Sigmoid colon (tissue), 6 donors: ENCODE measurements at regions not wholly inside any gene's neighbourhood (a gene's known extent, or its start where the extent isn't known, plus 50 kb on each side); places are given as distances from the start of the nearest gene placed in this dataset.
A peak's percentile ranks its signal among the peaks of the same experiment; 100 is the strongest.

ENCODE experiments used
- DNase-seq: peaks from one replicate; pipeline ENCODE4 v3.0.0-alpha.2; 2019
- H3K27ac ChIP-seq, 4 donors: fragments of 200-600 bp; sonication (generic); one replicate each; pipeline ENCODE4 v1.5.1; 2016 to 2019; ENCODE audit warnings: mild to moderate bottlenecking in 1 of 4
- H3K27me3 ChIP-seq, 3 donors: fragments of 200-600 bp; sonication (generic); one replicate each; pipeline ENCODE4 v1.5.1; 2019; ENCODE audit warnings: mild to moderate bottlenecking in 1 of 3
- H3K36me3 ChIP-seq, 4 donors: fragments of 200-600 bp; sonication (generic); one replicate each; pipeline ENCODE4 v1.5.1; 2016 to 2019
- H3K4me1 ChIP-seq, 4 donors: fragments of 200-600 bp; sonication (generic); one replicate each; pipeline ENCODE4 v1.5.1; 2017 to 2019
- H3K4me3 ChIP-seq, 4 donors: fragments of 200-600 bp; sonication (generic); one replicate each; pipeline ENCODE4 v1.5.1; 2017 to 2019; ENCODE audit warnings: mild to moderate bottlenecking in 2 of 4, moderate library complexity in 1 of 4
- H3K9me3 ChIP-seq, 4 donors: fragments of 200-600 bp in 3 of 4; sonication (generic) in 3 of 4; one replicate each; pipeline versions ENCODE4 v1.5.1 to v1.6.1; 2013 to 2019
- EP300 ChIP-seq, 4 donors: sonication (generic); formaldehyde crosslinking; IDR thresholded peaks; one replicate each; pipeline ENCODE4 v1.6.1; 2017; ENCODE audit warnings: antibody characterized with exemption in 4 of 4
- POLR2A ChIP-seq, 2 donors: fragments of 450-650 bp; IDR thresholded peaks; one replicate each; pipeline ENCODE4 v1.6.1; 2016; ENCODE audit warnings: antibody characterized with exemption in 2 of 2, mild to moderate bottlenecking in 2 of 2, moderate library complexity in 2 of 2
- POLR2AphosphoS5 ChIP-seq, 4 donors: sonication (generic); formaldehyde crosslinking; IDR thresholded peaks; one replicate each; pipeline ENCODE4 v1.6.1; 2017; ENCODE audit warnings: antibody characterized with exemption in 4 of 4
- WGBS, 2 donors: extraction: QIAGEN DNeasy Blood & Tissue Kit; methylation state at CpG; one replicate each; pipeline ENCODE4 v1.1.7; 2013; 5-methylcytosine and 5-hydroxymethylcytosine counted together
- intact Hi-C: fragments of 100-400 bp; cut with DNase I; formaldehyde crosslinking; loops from one replicate; pipeline ENCODE4 v1.15.1; 2023
- TF ChIP-seq, protein P1 (sequence below), 4 experiments: fragments of 450-650 bp in 3 of 4; fragments of 200-600 bp in 1 of 4; IDR thresholded peaks; one replicate each; pipeline ENCODE4 v1.5.1; 2016 to 2019; ENCODE audit warnings: antibody characterized with exemption in 4 of 4, mild to moderate bottlenecking in 3 of 4, moderate library complexity in 2 of 4
- donor health status: healthy with polysubstance abuse.
- donor health status: healthy.

DNA sequence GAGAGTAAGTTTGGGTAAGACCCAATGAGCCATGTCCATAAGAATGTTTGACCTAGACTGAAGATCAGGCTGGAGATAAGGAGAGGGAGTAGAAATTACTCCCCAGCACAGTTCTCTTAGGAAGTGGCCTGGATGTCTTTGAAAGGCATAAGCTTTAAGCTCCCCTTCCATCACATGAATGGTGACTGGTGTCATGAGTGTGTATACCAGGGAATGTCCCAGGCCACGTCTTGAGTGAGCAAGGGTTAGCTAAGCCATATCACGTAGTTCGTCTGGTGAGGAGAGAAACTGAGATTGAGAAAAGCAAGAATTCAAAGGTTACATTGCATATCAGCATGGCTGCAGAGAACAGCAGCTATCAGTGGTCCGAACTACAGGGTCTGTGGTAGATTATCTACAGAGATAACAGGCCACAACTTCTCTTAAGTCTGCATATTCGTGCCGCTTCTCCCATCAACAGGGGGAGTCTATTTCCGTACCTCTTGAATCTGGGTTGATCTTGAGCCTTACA lies 60.1 kb upstream of the BMP2 start:
- H3K4me3 ChIP-seq, result no peak overlapping the region
- H3K9me3 ChIP-seq, result no peaks in the 10 kb centered on the region
- H3K36me3 ChIP-seq, result no peaks in the 10 kb centered on the region
- no peaks in the 10 kb centered on the region for H3K27me3 ChIP-seq
- H3K27ac ChIP-seq, result no peak overlapping the region
- WGBS, 2 donors, result 53 to 73% methylated on average over 7 of the region's 7 CpGs
- no peaks in the 10 kb centered on the region for H3K4me1 ChIP-seq
- DNase-seq, result no peak
- intact Hi-C loops, result no loop called here
- TF ChIP-seq, protein P1, sequence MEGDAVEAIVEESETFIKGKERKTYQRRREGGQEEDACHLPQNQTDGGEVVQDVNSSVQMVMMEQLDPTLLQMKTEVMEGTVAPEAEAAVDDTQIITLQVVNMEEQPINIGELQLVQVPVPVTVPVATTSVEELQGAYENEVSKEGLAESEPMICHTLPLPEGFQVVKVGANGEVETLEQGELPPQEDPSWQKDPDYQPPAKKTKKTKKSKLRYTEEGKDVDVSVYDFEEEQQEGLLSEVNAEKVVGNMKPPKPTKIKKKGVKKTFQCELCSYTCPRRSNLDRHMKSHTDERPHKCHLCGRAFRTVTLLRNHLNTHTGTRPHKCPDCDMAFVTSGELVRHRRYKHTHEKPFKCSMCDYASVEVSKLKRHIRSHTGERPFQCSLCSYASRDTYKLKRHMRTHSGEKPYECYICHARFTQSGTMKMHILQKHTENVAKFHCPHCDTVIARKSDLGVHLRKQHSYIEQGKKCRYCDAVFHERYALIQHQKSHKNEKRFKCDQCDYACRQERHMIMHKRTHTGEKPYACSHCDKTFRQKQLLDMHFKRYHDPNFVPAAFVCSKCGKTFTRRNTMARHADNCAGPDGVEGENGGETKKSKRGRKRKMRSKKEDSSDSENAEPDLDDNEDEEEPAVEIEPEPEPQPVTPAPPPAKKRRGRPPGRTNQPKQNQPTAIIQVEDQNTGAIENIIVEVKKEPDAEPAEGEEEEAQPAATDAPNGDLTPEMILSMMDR (IDR thresholded peaks at IDR 0.05), result no peak
- TF ChIP-seq EP300 (IDR thresholded peaks at IDR 0.05) (no peak), POLR2A (IDR thresholded peaks at IDR 0.05) (no peak), POLR2AphosphoS5 (IDR thresholded peaks at IDR 0.05) (no peak)

DNA sequence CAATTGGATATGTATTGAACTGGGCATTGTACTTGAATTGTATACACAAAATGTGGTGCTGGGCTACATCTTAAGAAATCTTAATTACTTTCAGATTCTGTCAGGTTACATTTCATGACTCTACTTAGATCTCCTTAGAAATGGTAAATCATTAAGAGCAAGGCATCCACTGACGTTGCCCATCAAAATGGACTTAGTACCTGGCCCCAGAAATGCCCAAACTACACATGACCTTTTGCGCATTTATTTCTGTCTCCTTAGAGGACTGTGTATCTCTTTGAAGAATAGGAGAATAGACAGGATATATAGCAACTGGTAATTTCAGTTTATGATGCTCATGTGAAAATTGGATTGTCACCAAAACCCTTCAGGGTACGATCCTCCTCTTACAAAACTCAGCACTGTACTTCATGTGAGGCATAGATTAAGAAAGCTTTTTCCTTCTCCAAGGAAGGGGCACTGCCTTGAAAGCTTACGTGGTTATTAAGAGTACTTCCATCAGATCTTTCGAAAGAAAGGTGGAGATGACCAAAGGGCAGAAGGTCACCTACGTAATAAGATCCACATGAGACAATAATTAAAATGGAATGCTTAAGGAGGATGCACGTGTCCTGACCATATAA lies 61.4 kb upstream of the BMP2 start:
- H3K9me3 ChIP-seq, result no peaks in the 10 kb centered on the region
- 74 to 86% methylated on average over 7 of the region's 7 CpGs for WGBS, 2 donors
- intact Hi-C loops, result no loop called here
- no peaks in the 10 kb centered on the region for H3K27me3 ChIP-seq
- DNase-seq, result no peak
- no peak overlapping the region for H3K4me3 ChIP-seq
- H3K4me1 ChIP-seq, result no peaks in the 10 kb centered on the region
- TF ChIP-seq, protein P1 (IDR thresholded peaks at IDR 0.05), result no peak
- H3K36me3 ChIP-seq, result no peaks in the 10 kb centered on the region
- H3K27ac ChIP-seq, result no peak overlapping the region

DNA sequence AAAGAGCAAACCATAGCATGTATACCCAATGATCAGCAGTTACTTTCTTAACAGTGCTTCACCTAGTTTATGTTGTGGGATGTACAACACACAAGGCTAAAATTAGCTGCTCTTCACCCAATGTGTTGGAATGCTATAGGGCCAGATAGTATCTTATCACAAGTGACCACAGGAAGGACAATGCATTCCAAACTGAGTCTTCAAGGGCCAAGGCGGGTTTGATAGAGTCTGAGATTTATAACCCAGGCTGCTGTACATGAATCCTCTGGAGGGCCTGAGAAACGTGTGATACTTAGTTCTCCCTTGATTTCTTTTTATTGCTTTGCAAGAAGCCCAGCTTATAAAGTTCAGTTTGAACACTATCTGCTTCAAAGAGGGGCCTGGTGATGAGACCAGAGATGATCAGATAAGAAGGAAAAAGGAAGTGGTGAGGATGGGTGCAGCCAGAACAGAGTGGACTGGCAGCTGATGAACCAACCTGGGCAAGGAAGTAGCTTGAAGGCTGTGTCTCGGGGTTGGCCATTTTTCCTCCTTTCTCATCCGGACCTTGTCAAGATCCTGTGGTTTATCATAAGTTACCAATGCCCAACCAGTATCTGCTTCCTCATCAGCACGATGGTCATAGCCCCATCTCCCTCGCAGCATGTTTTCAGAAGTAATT lies 62.2 kb upstream of the BMP2 start:
- intact Hi-C loops, result no loop called here
- Histone ChIP-seq H3K27me3 (no peaks in the 10 kb centered on the region), H3K27ac (peak overlapping the region in 2 of 4 donors; percentile 4 to 9), H3K9me3 (no peaks in the 10 kb centered on the region), H3K4me3 (no peak overlapping the region), H3K36me3 (no peaks in the 10 kb centered on the region), H3K4me1 (no peaks in the 10 kb centered on the region)
- DNase-seq, result no peak
- TF ChIP-seq POLR2AphosphoS5 (IDR thresholded peaks at IDR 0.05) (no peak), EP300 (IDR thresholded peaks at IDR 0.05) (no peak), POLR2A (IDR thresholded peaks at IDR 0.05) (no peak)
- TF ChIP-seq, protein P1 (IDR thresholded peaks at IDR 0.05), result no peak
- WGBS, 2 donors, result 64 to 76% methylated on average over 6 of the region's 6 CpGs

DNA sequence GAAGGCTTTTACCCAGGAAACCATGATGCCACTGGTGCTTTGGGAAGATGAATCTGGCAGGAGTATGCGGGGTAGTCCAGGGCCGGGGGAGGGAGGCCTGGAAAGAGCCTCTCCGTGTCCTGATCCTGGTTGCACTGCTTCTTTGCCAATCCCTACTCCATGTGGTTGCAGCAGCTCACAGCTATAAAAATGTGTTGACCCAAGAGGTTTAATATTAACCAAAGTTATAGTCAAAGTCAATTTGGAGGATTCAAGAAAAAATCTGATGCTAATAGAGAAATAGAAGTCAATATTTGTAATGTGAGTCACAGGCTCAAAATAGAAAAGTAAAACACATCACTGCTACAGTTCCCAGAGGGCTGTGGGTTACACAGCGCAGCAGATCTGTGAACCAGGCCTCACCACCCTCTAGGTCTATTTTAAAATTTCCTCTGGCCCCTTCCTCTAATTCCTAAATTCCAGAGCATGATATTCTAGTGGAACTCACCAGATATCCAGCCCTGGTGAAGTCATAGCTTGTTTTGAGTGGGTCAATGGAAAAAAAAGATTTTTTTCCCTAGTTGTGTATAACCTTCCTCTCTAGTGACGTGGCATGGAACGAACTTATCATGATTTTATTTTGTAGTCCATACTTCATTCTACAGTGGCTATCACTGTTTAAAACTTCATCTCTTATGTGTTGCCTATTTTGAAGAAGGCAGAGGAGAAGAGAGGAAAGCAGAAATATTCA lies 63.2 kb upstream of the BMP2 start:
- no peaks in the 10 kb centered on the region for H3K4me1 ChIP-seq
- intact Hi-C loops, result no loop called here
- 20 to 55% methylated on average over 6 of the region's 6 CpGs for WGBS, 2 donors

More for the DNA sequence above, 63.2 kb upstream of the BMP2 start:
- H3K9me3 ChIP-seq, result no peaks in the 10 kb centered on the region
- peak overlapping the region in 3 of 4 donors; percentile 16 to 49 (median 26) for H3K27ac ChIP-seq
- no peak overlapping the region for H3K4me3 ChIP-seq
- TF ChIP-seq POLR2A (IDR thresholded peaks at IDR 0.05) (no peak), EP300 (IDR thresholded peaks at IDR 0.05) (no peak), POLR2AphosphoS5 (IDR thresholded peaks at IDR 0.05) (no peak)
- TF ChIP-seq, protein P1 (IDR thresholded peaks at IDR 0.05), result no peak
- H3K27me3 ChIP-seq, result no peaks in the 10 kb centered on the region
- DNase-seq, result no peak
- no peaks in the 10 kb centered on the region for H3K36me3 ChIP-seq
